ENCODE measurements at regions not wholly inside any gene's neighbourhood (a gene's known extent, or its start where the extent isn't known, plus 50 kb on each side); places are given as distances from the start of the nearest gene placed in this dataset.

DNA sequence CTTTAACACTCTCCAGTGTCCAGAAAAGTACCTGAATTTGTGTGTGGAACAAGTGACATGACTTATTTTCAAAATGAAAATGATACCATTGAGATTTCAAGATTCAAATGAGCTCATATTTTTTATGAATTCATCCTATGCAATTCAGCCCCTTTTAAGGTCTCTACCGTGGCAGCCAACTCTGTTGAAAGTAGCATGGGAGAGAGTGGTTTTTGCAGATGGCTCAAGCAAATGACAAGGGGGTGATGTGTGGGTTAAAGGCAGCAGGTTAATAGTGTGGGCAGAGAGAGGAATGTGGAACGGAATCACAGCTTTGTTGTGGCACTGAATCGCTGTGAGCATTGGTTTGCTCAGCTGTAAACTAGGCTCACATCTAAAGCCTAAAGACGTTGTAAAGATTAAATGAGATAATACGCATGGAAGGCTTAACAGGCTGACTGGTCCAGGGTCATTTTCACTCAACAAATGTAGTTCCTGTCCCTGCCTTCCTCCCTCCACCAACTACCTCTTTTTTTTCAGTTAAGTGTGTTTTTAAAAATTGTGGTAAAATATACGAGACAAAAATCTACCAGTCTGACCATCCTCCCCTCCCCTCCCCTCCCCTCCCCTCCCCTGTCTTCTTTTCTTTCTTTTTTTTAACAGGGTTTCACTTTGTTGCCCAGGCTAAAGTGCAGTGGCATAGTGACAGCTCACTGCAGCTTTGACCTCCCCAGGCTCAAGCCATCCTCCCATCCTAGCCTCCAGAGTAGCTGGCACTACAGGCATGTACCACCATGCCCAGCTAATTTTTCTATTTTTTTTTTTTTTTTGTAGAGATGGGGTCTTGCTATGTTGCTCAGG is 114.7 kb upstream of the ZNF217 start:
- Histone ChIP-seq H3K9me3 (ENCODE audit: control insufficient read depth in 2 of 3, insufficient read depth in 1 of 3, low read length in 3 of 3) (no peaks in the 10 kb centered on the region), H3K4me1 (ENCODE audit: control insufficient read depth in 2 of 3, insufficient read depth in 2 of 3, low read depth in 1 of 3, low read length in 3 of 3) (peaks cover 7 to 9% (median 8%) of the 10 kb centered on the region in 3 donors), H3K36me3 (ENCODE audit: control insufficient read depth in 2 of 3, insufficient read depth in 3 of 3, low read length in 3 of 3) (no peaks in the 10 kb centered on the region), H3K27me3 (ENCODE audit: control insufficient read depth, insufficient read depth, low read length) (no peaks in the 10 kb centered on the region), H3K27ac (ENCODE audit: low read depth in 2 of 2, low read length in 2 of 2) (peak overlapping the region in 1 of 2 donors; percentile 0), H3K4me3 (ENCODE audit: low read length in 3 of 3) (no peak overlapping the region), H3K9ac (ENCODE audit: low read length in 3 of 3) (no peak overlapping the region)
- intact Hi-C loops (cut with DNase I), result no loop called here
- TF ChIP-seq CTCF (IDR thresholded peaks at IDR 0.05; ENCODE audit: borderline replicate concordance, extremely low read depth, insufficient read depth), result no peak
- no peak for FAIRE-seq
- DNase-seq, result peak in 2 of 5 donors; percentile 55 to 58

- H3K27me3 ChIP-seq (ENCODE audit: control insufficient read depth, insufficient read depth, low read length), result no peaks in the 10 kb centered on the region
- H3K36me3 ChIP-seq (ENCODE audit: control insufficient read depth in 2 of 3, insufficient read depth in 3 of 3, low read length in 3 of 3), result no peaks in the 10 kb centered on the region
- peak overlapping the region in 2 of 3 donors; percentile 29 to 32 for H3K4me3 ChIP-seq (ENCODE audit: low read length in 3 of 3)
- no peak for FAIRE-seq
- H3K4me1 ChIP-seq (ENCODE audit: control insufficient read depth in 2 of 3, insufficient read depth in 2 of 3, low read depth in 1 of 3, low read length in 3 of 3), result peaks cover 7 to 9% (median 8%) of the 10 kb centered on the region in 3 donors
- H3K27ac ChIP-seq (ENCODE audit: low read depth in 2 of 2, low read length in 2 of 2), result peak overlapping the region in 1 of 2 donors; percentile 0
- DNase-seq, result peak in 2 of 5 donors; percentile 24 to 27
- intact Hi-C loops (cut with DNase I), result no loop called here
- TF ChIP-seq CTCF (IDR thresholded peaks at IDR 0.05; ENCODE audit: borderline replicate concordance, extremely low read depth, insufficient read depth), result no peak
- H3K9me3 ChIP-seq (ENCODE audit: control insufficient read depth in 2 of 3, insufficient read depth in 1 of 3, low read length in 3 of 3), result no peaks in the 10 kb centered on the region
- H3K9ac ChIP-seq (ENCODE audit: low read length in 3 of 3), result no peak overlapping the region
Measured at GRCh38 chr20:53707371-53708055, 113.9 kb upstream of the ZNF217 start.

- H3K27ac ChIP-seq (ENCODE audit: low read depth in 2 of 2, low read length in 2 of 2), result no peak overlapping the region
- H3K9me3 ChIP-seq (ENCODE audit: control insufficient read depth in 2 of 3, insufficient read depth in 1 of 3, low read length in 3 of 3), result no peaks in the 10 kb centered on the region
- no peaks in the 10 kb centered on the region for H3K36me3 ChIP-seq (ENCODE audit: control insufficient read depth in 2 of 3, insufficient read depth in 3 of 3, low read length in 3 of 3)
- no peak for TF ChIP-seq CTCF (IDR thresholded peaks at IDR 0.05; ENCODE audit: borderline replicate concordance, extremely low read depth, insufficient read depth)
- H3K4me1 ChIP-seq (ENCODE audit: control insufficient read depth in 2 of 3, insufficient read depth in 2 of 3, low read depth in 1 of 3, low read length in 3 of 3), result peaks cover 7 to 9% (median 8%) of the 10 kb centered on the region in 3 donors
- intact Hi-C loops (cut with DNase I), result no loop called here
- DNase-seq (peak in 3 of 5 donors; percentile 42 to 74 (median 71)), FAIRE-seq (no peak)
- peak overlapping the region in 1 of 3 donors; percentile 29 for H3K4me3 ChIP-seq (ENCODE audit: low read length in 3 of 3)
- H3K27me3 ChIP-seq (ENCODE audit: control insufficient read depth, insufficient read depth, low read length), result no peaks in the 10 kb centered on the region
- H3K9ac ChIP-seq (ENCODE audit: low read length in 3 of 3), result no peak overlapping the region
Measured at GRCh38 chr20:53706466-53707370, 113.1 kb upstream of the ZNF217 start.

Measured in kidney (tissue), 13 donors.